Gastrocnemius medialis (tissue), 4 donors: ENCODE measurements at regions not wholly inside any gene's neighbourhood (a gene's known extent, or its start where the extent isn't known, plus 50 kb on each side); places are given as distances from the start of the nearest gene placed in this dataset.

Source experiments
- POLR2A ChIP-seq, 2 donors: fragments of 450-650 bp; IDR thresholded peaks; one replicate each; pipeline ENCODE4 v1.6.1; 2017; ENCODE audit warnings: antibody characterized with exemption in 2 of 2, mild to moderate bottlenecking in 2 of 2, moderate library complexity in 2 of 2
- TF ChIP-seq, protein P1 (sequence below), 5 experiments: fragments of 450-650 bp in 3 of 5; fragments of 200-600 bp in 2 of 5; sonication (generic) in 2 of 5; IDR thresholded peaks in 4 of 5; conservative IDR thresholded peaks in 1 of 5; 1 replicate in 4 of 5; 2 replicates in 1 of 5; pipeline ENCODE4 v1.5.1; 2016 to 2019; ENCODE audit warnings: antibody characterized with exemption in 5 of 5, mild to moderate bottlenecking in 3 of 5, moderate library complexity in 3 of 5

DNA sequence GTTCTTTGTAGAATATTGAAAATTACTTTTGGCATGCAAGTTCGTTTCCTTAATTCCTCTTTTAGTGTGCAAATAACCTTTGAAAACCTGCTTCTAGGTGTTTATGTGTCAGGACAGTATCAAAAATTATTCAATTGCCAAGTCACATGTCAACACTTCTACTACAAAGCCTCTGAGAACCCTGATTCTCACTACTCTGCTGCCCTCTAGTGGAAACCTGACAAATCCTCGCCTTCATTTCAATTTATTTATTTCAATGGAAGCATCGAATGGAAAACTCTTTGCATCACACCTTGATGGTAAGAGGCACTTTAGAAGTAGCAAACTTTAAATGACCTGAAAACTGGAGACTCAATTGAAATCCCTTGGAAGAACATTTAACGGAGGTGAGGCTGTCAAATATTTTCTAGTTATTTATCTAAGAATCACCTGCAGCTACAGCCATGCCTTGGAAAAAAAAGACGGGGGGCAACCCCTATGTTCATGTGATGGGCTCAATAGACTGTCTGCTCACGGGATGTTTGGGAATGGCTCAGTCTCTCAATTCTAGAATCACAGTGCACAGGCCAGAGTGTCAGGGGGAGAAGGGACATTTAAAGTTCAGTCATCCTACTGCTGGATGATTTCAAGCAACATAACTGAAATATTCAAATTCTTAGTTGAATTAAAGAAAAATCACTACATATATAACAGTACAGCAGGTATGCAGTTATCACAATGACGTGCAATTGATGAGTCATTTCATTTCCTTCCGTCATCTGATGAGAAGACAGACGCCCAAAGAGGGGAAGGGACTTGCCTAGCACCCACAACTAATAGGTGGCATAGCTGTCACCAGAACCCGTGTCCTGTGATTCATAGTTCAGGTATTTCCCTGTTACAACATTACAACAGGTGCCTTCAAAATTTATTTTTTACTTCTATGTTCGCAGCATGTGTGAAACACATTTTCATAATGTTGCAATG lies 563.9 kb downstream of the TOX3 start:
- TF ChIP-seq, protein P1, sequence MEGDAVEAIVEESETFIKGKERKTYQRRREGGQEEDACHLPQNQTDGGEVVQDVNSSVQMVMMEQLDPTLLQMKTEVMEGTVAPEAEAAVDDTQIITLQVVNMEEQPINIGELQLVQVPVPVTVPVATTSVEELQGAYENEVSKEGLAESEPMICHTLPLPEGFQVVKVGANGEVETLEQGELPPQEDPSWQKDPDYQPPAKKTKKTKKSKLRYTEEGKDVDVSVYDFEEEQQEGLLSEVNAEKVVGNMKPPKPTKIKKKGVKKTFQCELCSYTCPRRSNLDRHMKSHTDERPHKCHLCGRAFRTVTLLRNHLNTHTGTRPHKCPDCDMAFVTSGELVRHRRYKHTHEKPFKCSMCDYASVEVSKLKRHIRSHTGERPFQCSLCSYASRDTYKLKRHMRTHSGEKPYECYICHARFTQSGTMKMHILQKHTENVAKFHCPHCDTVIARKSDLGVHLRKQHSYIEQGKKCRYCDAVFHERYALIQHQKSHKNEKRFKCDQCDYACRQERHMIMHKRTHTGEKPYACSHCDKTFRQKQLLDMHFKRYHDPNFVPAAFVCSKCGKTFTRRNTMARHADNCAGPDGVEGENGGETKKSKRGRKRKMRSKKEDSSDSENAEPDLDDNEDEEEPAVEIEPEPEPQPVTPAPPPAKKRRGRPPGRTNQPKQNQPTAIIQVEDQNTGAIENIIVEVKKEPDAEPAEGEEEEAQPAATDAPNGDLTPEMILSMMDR (IDR thresholded peaks at IDR 0.05 in 4 of 5, conservative IDR thresholded peaks at IDR 0.05 in 1 of 5), result peak in 1 of 5 experiments; percentile 40
- no peak for TF ChIP-seq POLR2A (IDR thresholded peaks at IDR 0.05)
